ENCODE measurements at regions not wholly inside any gene's neighbourhood (a gene's known extent, or its start where the extent isn't known, plus 50 kb on each side); places are given as distances from the start of the nearest gene placed in this dataset.

- DNase-seq (ENCODE audit: low read depth): no peak
- no peak for TF ChIP-seq MYC (IDR thresholded peaks at IDR 0.05; ENCODE audit: low read depth, low read length)
- no peak for TF ChIP-seq POLR2A (IDR thresholded peaks at IDR 0.05; ENCODE audit: extremely low read depth, insufficient read length)
- no peak for TF ChIP-seq MAX (IDR thresholded peaks at IDR 0.05; ENCODE audit: low read depth, low read length)
- TF ChIP-seq, protein P1, sequence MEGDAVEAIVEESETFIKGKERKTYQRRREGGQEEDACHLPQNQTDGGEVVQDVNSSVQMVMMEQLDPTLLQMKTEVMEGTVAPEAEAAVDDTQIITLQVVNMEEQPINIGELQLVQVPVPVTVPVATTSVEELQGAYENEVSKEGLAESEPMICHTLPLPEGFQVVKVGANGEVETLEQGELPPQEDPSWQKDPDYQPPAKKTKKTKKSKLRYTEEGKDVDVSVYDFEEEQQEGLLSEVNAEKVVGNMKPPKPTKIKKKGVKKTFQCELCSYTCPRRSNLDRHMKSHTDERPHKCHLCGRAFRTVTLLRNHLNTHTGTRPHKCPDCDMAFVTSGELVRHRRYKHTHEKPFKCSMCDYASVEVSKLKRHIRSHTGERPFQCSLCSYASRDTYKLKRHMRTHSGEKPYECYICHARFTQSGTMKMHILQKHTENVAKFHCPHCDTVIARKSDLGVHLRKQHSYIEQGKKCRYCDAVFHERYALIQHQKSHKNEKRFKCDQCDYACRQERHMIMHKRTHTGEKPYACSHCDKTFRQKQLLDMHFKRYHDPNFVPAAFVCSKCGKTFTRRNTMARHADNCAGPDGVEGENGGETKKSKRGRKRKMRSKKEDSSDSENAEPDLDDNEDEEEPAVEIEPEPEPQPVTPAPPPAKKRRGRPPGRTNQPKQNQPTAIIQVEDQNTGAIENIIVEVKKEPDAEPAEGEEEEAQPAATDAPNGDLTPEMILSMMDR (IDR thresholded peaks at IDR 0.05; ENCODE audit: low read depth, low read length): no peak
- no peak overlapping the region for H3K4me3 ChIP-seq (ENCODE audit: low read depth, low read length)
Measured at GRCh38 chr11:106246495-106246894, 169.0 kb downstream of the AASDHPPT start.

- H3K4me3 ChIP-seq (ENCODE audit: low read depth, low read length): no peak overlapping the region
- no peak for DNase-seq (ENCODE audit: low read depth)
- TF ChIP-seq MAX (IDR thresholded peaks at IDR 0.05; ENCODE audit: low read depth, low read length) (no peak), POLR2A (IDR thresholded peaks at IDR 0.05; ENCODE audit: extremely low read depth, insufficient read length) (no peak), MYC (IDR thresholded peaks at IDR 0.05; ENCODE audit: low read depth, low read length) (no peak)
- TF ChIP-seq, protein P1 (IDR thresholded peaks at IDR 0.05; ENCODE audit: low read depth, low read length): no peak
Measured at GRCh38 chr11:106249617-106250239, 172.3 kb downstream of the AASDHPPT start.

GRCh38 chr11:106262852-106263251, 185.4 kb downstream of the AASDHPPT start:
- H3K4me3 ChIP-seq (ENCODE audit: low read depth, low read length): no peak overlapping the region
- no peak for DNase-seq (ENCODE audit: low read depth)
- TF ChIP-seq, protein P1 (IDR thresholded peaks at IDR 0.05; ENCODE audit: low read depth, low read length): no peak
- TF ChIP-seq POLR2A (IDR thresholded peaks at IDR 0.05; ENCODE audit: extremely low read depth, insufficient read length) (no peak), MYC (IDR thresholded peaks at IDR 0.05; ENCODE audit: low read depth, low read length) (no peak), MAX (IDR thresholded peaks at IDR 0.05; ENCODE audit: low read depth, low read length) (no peak)

GRCh38 chr11:106263527-106263926, 186.1 kb downstream of the AASDHPPT start:
- TF ChIP-seq MAX (IDR thresholded peaks at IDR 0.05; ENCODE audit: low read depth, low read length) (no peak), MYC (IDR thresholded peaks at IDR 0.05; ENCODE audit: low read depth, low read length) (no peak), POLR2A (IDR thresholded peaks at IDR 0.05; ENCODE audit: extremely low read depth, insufficient read length) (no peak)
- TF ChIP-seq, protein P1 (IDR thresholded peaks at IDR 0.05; ENCODE audit: low read depth, low read length): no peak
- H3K4me3 ChIP-seq (ENCODE audit: low read depth, low read length): no peak overlapping the region
- DNase-seq (ENCODE audit: low read depth): no peak

- TF ChIP-seq MAX (IDR thresholded peaks at IDR 0.05; ENCODE audit: low read depth, low read length): no peak
- TF ChIP-seq, protein P1 (IDR thresholded peaks at IDR 0.05; ENCODE audit: low read depth, low read length): no peak
- TF ChIP-seq MYC (IDR thresholded peaks at IDR 0.05; ENCODE audit: low read depth, low read length): no peak
- TF ChIP-seq POLR2A (IDR thresholded peaks at IDR 0.05; ENCODE audit: extremely low read depth, insufficient read length): no peak
- DNase-seq (ENCODE audit: low read depth): no peak
- no peak overlapping the region for H3K4me3 ChIP-seq (ENCODE audit: low read depth, low read length)
Measured at GRCh38 chr11:106271086-106271485, 193.6 kb downstream of the AASDHPPT start.
